ENCODE measurements at regions not wholly inside any gene's neighbourhood (a gene's known extent, or its start where the extent isn't known, plus 50 kb on each side); places are given as distances from the start of the nearest gene placed in this dataset.

- TF ChIP-seq CTCF (conservative IDR thresholded peaks at IDR 0.05 in 1 of 2, IDR thresholded peaks at IDR 0.05 in 1 of 2; ENCODE audit: extremely low read depth in 1 of 2, insufficient read depth in 1 of 2, low read depth in 1 of 2, low read length in 2 of 2) (no peak), EZH2 (IDR thresholded peaks at IDR 0.05; ENCODE audit: borderline replicate concordance, low read length) (no peak)
These were observed 161.3 kb upstream of the MAMLD1 start for GRCh38 chrX:150201841-150202240.
